Endodermal cell (in vitro differentiated cells): ENCODE measurements at regions not wholly inside any gene's neighbourhood (a gene's known extent, or its start where the extent isn't known, plus 50 kb on each side); places are given as distances from the start of the nearest gene placed in this dataset.

Source experiments
- DNase-seq: peaks from one replicate; pipeline ENCODE4 v3.0.0-alpha.2; 2017
- H3K27ac ChIP-seq: 2 replicates; pipeline ENCODE4 v1.5.1; 2013; ENCODE audit warnings: mild to moderate bottlenecking, low read depth, low read length, moderate library complexity
- H3K27me3 ChIP-seq: 2 replicates; pipeline ENCODE4 v1.6.1; 2013; ENCODE audit warnings: mild to moderate bottlenecking, low read length, moderate library complexity; ENCODE audit not compliant: insufficient read depth, control insufficient read depth, poor library complexity, severe bottlenecking
- H3K36me3 ChIP-seq: 2 replicates; pipeline ENCODE4 v1.7.0; 2013; ENCODE audit warnings: mild to moderate bottlenecking, low read length, moderate library complexity; ENCODE audit not compliant: control insufficient read depth, insufficient read depth
- H3K4me1 ChIP-seq: one replicate; pipeline ENCODE4 v1.7.0; 2013; ENCODE audit warnings: low read length; ENCODE audit not compliant: control insufficient read depth, insufficient read depth
- H3K4me3 ChIP-seq: 2 replicates; pipeline ENCODE4 v1.5.1; 2013; ENCODE audit warnings: mild to moderate bottlenecking, low read length, moderate library complexity
- H3K9ac ChIP-seq: 2 replicates; pipeline ENCODE4 v1.6.1; 2013; ENCODE audit warnings: mild to moderate bottlenecking, low read length, moderate library complexity; ENCODE audit not compliant: poor library complexity, severe bottlenecking; ENCODE audit errors: extremely low read depth
- H3K9me3 ChIP-seq: 2 replicates; pipeline ENCODE4 v1.6.1; 2013; ENCODE audit warnings: mild to moderate bottlenecking, low read length, moderate library complexity; ENCODE audit not compliant: control insufficient read depth
- H3K27ac Mint-ChIP-seq: 2 replicates; pipeline ENCODE4 v1.8.0; 2020; ENCODE audit warnings: mixed read lengths
- H3K27me3 Mint-ChIP-seq: 2 replicates; pipeline ENCODE4 v1.8.0; 2021; ENCODE audit warnings: mild to moderate bottlenecking, mixed read lengths; ENCODE audit not compliant: insufficient read depth
- H3K36me3 Mint-ChIP-seq: 2 replicates; pipeline ENCODE4 v1.8.0; 2020; ENCODE audit warnings: low read depth, mixed read lengths
- H3K4me1 Mint-ChIP-seq: 2 replicates; pipeline ENCODE4 v1.8.0; 2020; ENCODE audit warnings: mixed read lengths
- H3K4me3 Mint-ChIP-seq: 2 replicates; pipeline ENCODE4 v1.8.0; 2020; ENCODE audit warnings: mild to moderate bottlenecking, moderate library complexity, mixed read lengths
- H3K9me3 Mint-ChIP-seq: 2 replicates; pipeline ENCODE4 v1.8.0; 2020; ENCODE audit warnings: mild to moderate bottlenecking, mixed read lengths
- WGBS, 2 experiments: methylation state at CpG; one replicate each; pipeline versions ENCODE4 v1.1.5 to v1.1.7; 2013; ENCODE audit warnings: missing lambda C conversion rate in 2 of 2, mixed read lengths in 1 of 2; ENCODE audit not compliant: insufficient coverage in 1 of 2, insufficient read length in 1 of 2; 5-methylcytosine and 5-hydroxymethylcytosine counted together
- TF ChIP-seq, protein P1 (sequence below): fragments of 200-600 bp; sonication (generic); conservative IDR thresholded peaks from 2 replicates; pipeline ENCODE4 v1.5.0; 2021; ENCODE audit warnings: antibody characterized with exemption, mild to moderate bottlenecking

GRCh38 chr4:124938836-124939235 is 226.3 kb upstream of the ANKRD50 start:
- H3K27me3 Mint-ChIP-seq, result no peaks in the 10 kb centered on the region
- Histone ChIP-seq H3K27ac (no peak overlapping the region), H3K9me3 (no peaks in the 10 kb centered on the region), H3K4me3 (no peak overlapping the region), H3K4me1 (peaks cover 9% of the 10 kb centered on the region), H3K36me3 (no peaks in the 10 kb centered on the region), H3K9ac (no peak overlapping the region), H3K27me3 (no peaks in the 10 kb centered on the region)
- H3K4me3 Mint-ChIP-seq, result no peak overlapping the region
- no peak for DNase-seq
- peaks cover 29% of the 10 kb centered on the region for H3K4me1 Mint-ChIP-seq
- H3K9me3 Mint-ChIP-seq, result no peaks in the 10 kb centered on the region
- H3K27ac Mint-ChIP-seq, result no peak overlapping the region
- no peaks in the 10 kb centered on the region for H3K36me3 Mint-ChIP-seq
- TF ChIP-seq, protein P1, sequence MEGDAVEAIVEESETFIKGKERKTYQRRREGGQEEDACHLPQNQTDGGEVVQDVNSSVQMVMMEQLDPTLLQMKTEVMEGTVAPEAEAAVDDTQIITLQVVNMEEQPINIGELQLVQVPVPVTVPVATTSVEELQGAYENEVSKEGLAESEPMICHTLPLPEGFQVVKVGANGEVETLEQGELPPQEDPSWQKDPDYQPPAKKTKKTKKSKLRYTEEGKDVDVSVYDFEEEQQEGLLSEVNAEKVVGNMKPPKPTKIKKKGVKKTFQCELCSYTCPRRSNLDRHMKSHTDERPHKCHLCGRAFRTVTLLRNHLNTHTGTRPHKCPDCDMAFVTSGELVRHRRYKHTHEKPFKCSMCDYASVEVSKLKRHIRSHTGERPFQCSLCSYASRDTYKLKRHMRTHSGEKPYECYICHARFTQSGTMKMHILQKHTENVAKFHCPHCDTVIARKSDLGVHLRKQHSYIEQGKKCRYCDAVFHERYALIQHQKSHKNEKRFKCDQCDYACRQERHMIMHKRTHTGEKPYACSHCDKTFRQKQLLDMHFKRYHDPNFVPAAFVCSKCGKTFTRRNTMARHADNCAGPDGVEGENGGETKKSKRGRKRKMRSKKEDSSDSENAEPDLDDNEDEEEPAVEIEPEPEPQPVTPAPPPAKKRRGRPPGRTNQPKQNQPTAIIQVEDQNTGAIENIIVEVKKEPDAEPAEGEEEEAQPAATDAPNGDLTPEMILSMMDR, result no peak
- 85 to 100% methylated on average over 1 of the region's 1 CpG for WGBS, 2 experiments

GRCh38 chr4:124937993-124938392 is 225.5 kb upstream of the ANKRD50 start:
- no peak overlapping the region for H3K9ac ChIP-seq
- H3K27ac ChIP-seq, result no peak overlapping the region
- Mint-ChIP-seq H3K27ac (no peak overlapping the region), H3K4me3 (no peak overlapping the region), H3K4me1 (peaks cover 30% of the 10 kb centered on the region), H3K27me3 (no peaks in the 10 kb centered on the region), H3K9me3 (no peaks in the 10 kb centered on the region), H3K36me3 (no peaks in the 10 kb centered on the region)
- no peaks in the 10 kb centered on the region for H3K9me3 ChIP-seq
- no peak overlapping the region for H3K4me3 ChIP-seq
- no peaks in the 10 kb centered on the region for H3K36me3 ChIP-seq
- H3K27me3 ChIP-seq, result no peaks in the 10 kb centered on the region
- H3K4me1 ChIP-seq, result peaks cover 11% of the 10 kb centered on the region
- 75% methylated on average over 5 of the region's 5 CpGs; no CpG with 5 or more reads in 1 of the 2 experiments for WGBS, 2 experiments
- DNase-seq, result no peak
- TF ChIP-seq, protein P1, result no peak

DNA sequence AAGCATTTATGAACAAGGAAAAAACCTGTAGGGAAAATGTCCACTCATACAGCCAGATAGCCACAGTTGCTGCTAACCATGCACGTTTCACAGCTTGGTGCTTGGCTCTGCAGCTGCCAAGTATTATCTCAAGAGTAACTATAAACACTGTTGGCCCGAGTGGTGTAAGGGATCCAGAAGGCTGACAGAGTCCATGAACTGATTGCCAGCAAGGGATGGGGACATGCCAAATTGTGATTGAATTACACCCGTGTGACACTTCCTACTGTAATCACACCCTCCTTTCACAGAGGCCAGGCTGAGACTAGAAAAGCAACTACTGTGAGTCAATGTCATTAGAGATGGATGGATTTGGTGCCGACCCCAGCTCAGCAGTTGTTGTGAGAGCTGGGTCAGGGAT is 223.9 kb upstream of the ANKRD50 start:
- no peaks in the 10 kb centered on the region for H3K27me3 ChIP-seq
- H3K36me3 ChIP-seq, result no peaks in the 10 kb centered on the region
- no peak for DNase-seq
- Mint-ChIP-seq H3K27ac (no peak overlapping the region), H3K36me3 (no peaks in the 10 kb centered on the region), H3K4me1 (peaks cover 30% of the 10 kb centered on the region), H3K27me3 (no peaks in the 10 kb centered on the region), H3K4me3 (no peak overlapping the region), H3K9me3 (no peaks in the 10 kb centered on the region)
- WGBS, 2 experiments, result 73 to 90% methylated on average over 4 of the region's 4 CpGs
- no peak overlapping the region for H3K4me3 ChIP-seq
- TF ChIP-seq, protein P1, result no peak
- H3K4me1 ChIP-seq, result peaks cover 11% of the 10 kb centered on the region
- no peaks in the 10 kb centered on the region for H3K9me3 ChIP-seq
- no peak overlapping the region for H3K9ac ChIP-seq
- H3K27ac ChIP-seq, result no peak overlapping the region
